COLO829 (cell line): ENCODE measurements at regions not wholly inside any gene's neighbourhood (a gene's known extent, or its start where the extent isn't known, plus 50 kb on each side); places are given as distances from the start of the nearest gene placed in this dataset.
"Not testable (repeated sequence)": the region's sequence is repeated elsewhere in the genome, so short reads cannot be mapped to it uniquely, and the experiment has no call there.

Source experiments
- DNase-seq: peaks from one replicate; pipeline ENCODE4 v3.0.0; 2012; ENCODE audit warnings: low spot score

GRCh38 chr14:71328183-71328582, 420.9 kb downstream of the PCNX1 start:
- DNase-seq = no peak

- no peak for DNase-seq
Measured at GRCh38 chr14:71328954-71329353, 421.7 kb downstream of the PCNX1 start.

- DNase-seq = no peak
Measured at GRCh38 chr14:71331403-71331802, 424.1 kb downstream of the PCNX1 start.

- no peak for DNase-seq
Measured at GRCh38 chr14:71332476-71332875, 425.2 kb downstream of the PCNX1 start.

GRCh38 chr14:71333705-71334104, 426.4 kb downstream of the PCNX1 start:
- DNase-seq = no peak

GRCh38 chr14:71336489-71337192, 429.4 kb downstream of the PCNX1 start:
- no peak for DNase-seq

GRCh38 chr14:71338153-71338552, 430.9 kb downstream of the PCNX1 start:
- DNase-seq = no peak

- no peak for DNase-seq
Measured at GRCh38 chr14:71339650-71340415, 432.6 kb downstream of the PCNX1 start.

- DNase-seq = no peak
Measured at GRCh38 chr14:71341156-71341555, 433.9 kb downstream of the PCNX1 start.

GRCh38 chr14:71343724-71344123, 436.5 kb downstream of the PCNX1 start:
- no peak for DNase-seq

- no peak for DNase-seq
Measured at GRCh38 chr14:71344506-71344905, 437.2 kb downstream of the PCNX1 start.

- DNase-seq = no peak
Measured at GRCh38 chr14:71346685-71347084, 439.4 kb downstream of the PCNX1 start.

- DNase-seq = no peak
Measured at GRCh38 chr14:71348394-71348793, 441.1 kb downstream of the PCNX1 start.

- no peak for DNase-seq
Measured at GRCh38 chr14:71348817-71349216, 441.6 kb downstream of the PCNX1 start.

- no peak for DNase-seq
Measured at GRCh38 chr14:71354142-71354541, 446.9 kb downstream of the PCNX1 start.

- DNase-seq = no peak
Measured at GRCh38 chr14:71354801-71355200, 447.5 kb downstream of the PCNX1 start.

- DNase-seq = no peak
Measured at GRCh38 chr14:71355324-71356201, 448.3 kb downstream of the PCNX1 start.

- no peak for DNase-seq
Measured at GRCh38 chr14:71358209-71358931, 451.1 kb downstream of the PCNX1 start.

GRCh38 chr14:71358932-71359421, 451.7 kb downstream of the PCNX1 start:
- not testable (repeated sequence) for DNase-seq

- no peak for DNase-seq
Measured at GRCh38 chr14:71359823-71360222, 452.6 kb downstream of the PCNX1 start.

GRCh38 chr14:71361336-71361735, 454.1 kb downstream of the PCNX1 start:
- no peak for DNase-seq

- DNase-seq = no peak
Measured at GRCh38 chr14:71361874-71362273, 454.6 kb downstream of the PCNX1 start.
